Glomerular visceral epithelial cell (primary cell): ENCODE measurements at regions not wholly inside any gene's neighbourhood (a gene's known extent, or its start where the extent isn't known, plus 50 kb on each side); places are given as distances from the start of the nearest gene placed in this dataset.

Experiments
- DNase-seq: peaks from one replicate; pipeline ENCODE4 v3.0.0-alpha.2; 2016; ENCODE audit errors: extremely low spot score

GRCh38 chr17:12376276-12376675 lies 289.4 kb upstream of the MYOCD start:
- DNase-seq: no peak

- DNase-seq: no peak
Measured at GRCh38 chr17:12386225-12386624, 279.5 kb upstream of the MYOCD start.

- no peak for DNase-seq
Measured at GRCh38 chr17:12388226-12388625, 277.5 kb upstream of the MYOCD start.

GRCh38 chr17:12389421-12389820 lies 276.3 kb upstream of the MYOCD start:
- no peak for DNase-seq

GRCh38 chr17:12390631-12391030 lies 275.1 kb upstream of the MYOCD start:
- DNase-seq: no peak

GRCh38 chr17:12391468-12391867 lies 274.2 kb upstream of the MYOCD start:
- DNase-seq: no peak

- no peak for DNase-seq
Measured at GRCh38 chr17:12395733-12396354, 269.8 kb upstream of the MYOCD start.

- no peak for DNase-seq
Measured at GRCh38 chr17:12398441-12399051, 267.1 kb upstream of the MYOCD start.

GRCh38 chr17:12402963-12403622 lies 262.6 kb upstream of the MYOCD start:
- DNase-seq: no peak

GRCh38 chr17:12403881-12404398 lies 261.8 kb upstream of the MYOCD start:
- no peak for DNase-seq

- no peak for DNase-seq
Measured at GRCh38 chr17:12406623-12407215, 259.0 kb upstream of the MYOCD start.

- DNase-seq: no peak
Measured at GRCh38 chr17:12407495-12408252, 258.0 kb upstream of the MYOCD start.

- DNase-seq: no peak
Measured at GRCh38 chr17:12409082-12409481, 256.6 kb upstream of the MYOCD start.

- DNase-seq: no peak
Measured at GRCh38 chr17:12410717-12411116, 255.0 kb upstream of the MYOCD start.

- no peak for DNase-seq
Measured at GRCh38 chr17:12415031-12415430, 250.7 kb upstream of the MYOCD start.

- DNase-seq: no peak
Measured at GRCh38 chr17:12421077-12421476, 244.6 kb upstream of the MYOCD start.

GRCh38 chr17:12421646-12422306 lies 243.9 kb upstream of the MYOCD start:
- DNase-seq: no peak

GRCh38 chr17:12422651-12423050 lies 243.0 kb upstream of the MYOCD start:
- no peak for DNase-seq

- DNase-seq: no peak
Measured at GRCh38 chr17:12423337-12423736, 242.4 kb upstream of the MYOCD start.

GRCh38 chr17:12429116-12429515 lies 236.6 kb upstream of the MYOCD start:
- DNase-seq: no peak

GRCh38 chr17:12431188-12431587 lies 234.5 kb upstream of the MYOCD start:
- no peak for DNase-seq
